Esophagus squamous epithelium (tissue), 4 donors: ENCODE measurements at regions not wholly inside any gene's neighbourhood (a gene's known extent, or its start where the extent isn't known, plus 50 kb on each side); places are given as distances from the start of the nearest gene placed in this dataset.

ENCODE experiments used
- POLR2A ChIP-seq, 4 donors: fragments of 450-650 bp; IDR thresholded peaks; one replicate each; pipeline ENCODE4 v1.6.1; 2017; ENCODE audit warnings: antibody characterized with exemption in 4 of 4, mild to moderate bottlenecking in 4 of 4, moderate library complexity in 3 of 4
- TF ChIP-seq, protein P1 (sequence below), 6 experiments: fragments of 450-650 bp in 4 of 6; fragments of 200-600 bp in 2 of 6; sonication (generic) in 2 of 6; IDR thresholded peaks; one replicate each; pipeline ENCODE4 v1.5.1; 2016 to 2019; ENCODE audit warnings: antibody characterized with exemption in 6 of 6, mild to moderate bottlenecking in 4 of 6, moderate library complexity in 4 of 6

DNA sequence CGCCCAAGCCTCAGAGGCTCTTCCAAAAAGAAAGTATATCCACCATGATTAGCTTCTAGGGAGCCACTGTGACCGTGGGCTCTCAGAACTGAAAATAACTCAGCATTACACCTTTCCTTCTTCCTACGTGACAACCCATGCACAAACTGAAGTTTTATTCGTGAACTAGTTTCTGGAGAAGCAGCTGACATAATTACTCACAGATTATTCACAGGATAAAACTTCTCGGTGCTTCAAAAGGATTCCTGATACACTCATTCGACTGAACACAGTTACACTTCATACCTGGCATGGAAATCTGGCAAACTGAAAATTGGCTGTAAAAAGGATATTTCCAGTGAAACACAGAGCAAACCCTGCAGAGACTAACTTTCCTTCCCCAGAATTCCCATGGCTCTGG lies 139.2 kb upstream of the PTER start:
- TF ChIP-seq, protein P1, sequence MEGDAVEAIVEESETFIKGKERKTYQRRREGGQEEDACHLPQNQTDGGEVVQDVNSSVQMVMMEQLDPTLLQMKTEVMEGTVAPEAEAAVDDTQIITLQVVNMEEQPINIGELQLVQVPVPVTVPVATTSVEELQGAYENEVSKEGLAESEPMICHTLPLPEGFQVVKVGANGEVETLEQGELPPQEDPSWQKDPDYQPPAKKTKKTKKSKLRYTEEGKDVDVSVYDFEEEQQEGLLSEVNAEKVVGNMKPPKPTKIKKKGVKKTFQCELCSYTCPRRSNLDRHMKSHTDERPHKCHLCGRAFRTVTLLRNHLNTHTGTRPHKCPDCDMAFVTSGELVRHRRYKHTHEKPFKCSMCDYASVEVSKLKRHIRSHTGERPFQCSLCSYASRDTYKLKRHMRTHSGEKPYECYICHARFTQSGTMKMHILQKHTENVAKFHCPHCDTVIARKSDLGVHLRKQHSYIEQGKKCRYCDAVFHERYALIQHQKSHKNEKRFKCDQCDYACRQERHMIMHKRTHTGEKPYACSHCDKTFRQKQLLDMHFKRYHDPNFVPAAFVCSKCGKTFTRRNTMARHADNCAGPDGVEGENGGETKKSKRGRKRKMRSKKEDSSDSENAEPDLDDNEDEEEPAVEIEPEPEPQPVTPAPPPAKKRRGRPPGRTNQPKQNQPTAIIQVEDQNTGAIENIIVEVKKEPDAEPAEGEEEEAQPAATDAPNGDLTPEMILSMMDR (IDR thresholded peaks at IDR 0.05), result no peak
- no peak for TF ChIP-seq POLR2A (IDR thresholded peaks at IDR 0.05)
